ENCODE measurements at regions not wholly inside any gene's neighbourhood (a gene's known extent, or its start where the extent isn't known, plus 50 kb on each side); places are given as distances from the start of the nearest gene placed in this dataset.
"Not testable (repeated sequence)": the region's sequence is repeated elsewhere in the genome, so short reads cannot be mapped to it uniquely, and the experiment has no call there.

DNA sequence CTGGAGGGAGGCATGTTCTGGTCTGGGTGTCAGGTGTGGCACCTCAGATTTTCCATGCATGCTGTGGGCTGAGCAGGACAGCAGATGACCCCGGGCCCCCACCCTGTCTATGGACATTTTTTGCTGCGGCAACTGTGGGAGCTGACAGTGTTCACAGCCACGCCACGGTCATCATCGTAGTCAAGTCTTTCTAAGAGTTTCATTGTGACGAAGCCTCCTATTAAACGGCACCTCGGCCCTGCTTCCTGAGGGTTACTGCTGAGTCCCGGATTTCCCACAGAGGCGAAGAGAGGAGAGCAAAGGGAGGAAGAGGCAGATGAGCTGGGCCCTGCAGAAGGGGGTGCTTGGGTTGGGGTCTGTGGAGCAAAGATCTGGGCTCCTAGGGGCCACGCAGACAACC is 152.1 kb upstream of the POTEB2 start:
- TF ChIP-seq, protein P1, sequence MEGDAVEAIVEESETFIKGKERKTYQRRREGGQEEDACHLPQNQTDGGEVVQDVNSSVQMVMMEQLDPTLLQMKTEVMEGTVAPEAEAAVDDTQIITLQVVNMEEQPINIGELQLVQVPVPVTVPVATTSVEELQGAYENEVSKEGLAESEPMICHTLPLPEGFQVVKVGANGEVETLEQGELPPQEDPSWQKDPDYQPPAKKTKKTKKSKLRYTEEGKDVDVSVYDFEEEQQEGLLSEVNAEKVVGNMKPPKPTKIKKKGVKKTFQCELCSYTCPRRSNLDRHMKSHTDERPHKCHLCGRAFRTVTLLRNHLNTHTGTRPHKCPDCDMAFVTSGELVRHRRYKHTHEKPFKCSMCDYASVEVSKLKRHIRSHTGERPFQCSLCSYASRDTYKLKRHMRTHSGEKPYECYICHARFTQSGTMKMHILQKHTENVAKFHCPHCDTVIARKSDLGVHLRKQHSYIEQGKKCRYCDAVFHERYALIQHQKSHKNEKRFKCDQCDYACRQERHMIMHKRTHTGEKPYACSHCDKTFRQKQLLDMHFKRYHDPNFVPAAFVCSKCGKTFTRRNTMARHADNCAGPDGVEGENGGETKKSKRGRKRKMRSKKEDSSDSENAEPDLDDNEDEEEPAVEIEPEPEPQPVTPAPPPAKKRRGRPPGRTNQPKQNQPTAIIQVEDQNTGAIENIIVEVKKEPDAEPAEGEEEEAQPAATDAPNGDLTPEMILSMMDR (IDR thresholded peaks at IDR 0.05) = not testable (repeated sequence)
- not testable (repeated sequence) for TF ChIP-seq POLR2A (IDR thresholded peaks at IDR 0.05)

All from heart left ventricle (tissue), 13 donors.